GM19463 (cell line): ENCODE measurements at regions not wholly inside any gene's neighbourhood (a gene's known extent, or its start where the extent isn't known, plus 50 kb on each side); places are given as distances from the start of the nearest gene placed in this dataset.

Experiments used
- ATAC-seq: cut with Tn5 transposase; IDR thresholded peaks from one replicate; pipeline ENCODE4 v1.9.1; 2021; ENCODE audit warnings: mild to moderate bottlenecking, moderate library complexity; ENCODE audit not compliant: unreplicated experiment

DNA sequence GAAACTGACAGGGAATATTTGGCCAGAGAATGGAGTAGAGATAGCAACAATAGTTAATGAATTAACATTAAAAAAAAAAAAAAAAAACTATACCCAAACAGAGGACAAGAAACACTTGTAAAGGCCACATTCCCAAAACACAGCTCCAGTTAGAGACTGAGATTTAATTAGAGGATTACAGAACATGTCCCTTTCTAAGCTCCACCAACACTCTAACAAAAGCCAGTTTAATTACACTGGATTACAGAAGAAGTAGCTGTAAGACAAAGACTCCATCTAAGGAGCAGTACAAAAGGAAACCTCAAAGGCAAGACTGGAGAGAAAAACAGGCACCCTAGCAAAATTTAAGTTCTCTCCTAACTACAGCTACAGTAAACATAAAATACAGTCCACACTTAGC, 1247.7 kb upstream of the AGA start:
- ATAC-seq, result no peak

DNA sequence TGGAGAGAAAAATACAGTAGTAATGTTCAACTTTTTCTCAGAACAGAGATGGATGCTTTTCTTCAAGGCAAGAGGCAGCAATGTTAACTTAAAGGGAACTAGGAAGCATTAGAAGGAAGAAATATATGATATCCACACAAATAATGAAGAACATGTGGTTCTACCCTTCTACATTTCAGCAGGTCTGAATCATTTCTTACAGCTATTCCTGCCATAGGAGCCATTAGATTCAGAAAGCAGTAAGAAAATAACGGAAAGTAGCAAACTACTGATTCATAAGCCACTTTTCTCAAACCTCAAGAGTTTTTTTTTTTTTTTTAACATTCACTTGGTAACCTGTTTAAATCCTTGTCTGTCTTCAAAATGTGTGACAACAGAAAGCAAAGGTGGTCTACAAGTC, 1251.6 kb upstream of the AGA start:
- no peak for ATAC-seq

DNA sequence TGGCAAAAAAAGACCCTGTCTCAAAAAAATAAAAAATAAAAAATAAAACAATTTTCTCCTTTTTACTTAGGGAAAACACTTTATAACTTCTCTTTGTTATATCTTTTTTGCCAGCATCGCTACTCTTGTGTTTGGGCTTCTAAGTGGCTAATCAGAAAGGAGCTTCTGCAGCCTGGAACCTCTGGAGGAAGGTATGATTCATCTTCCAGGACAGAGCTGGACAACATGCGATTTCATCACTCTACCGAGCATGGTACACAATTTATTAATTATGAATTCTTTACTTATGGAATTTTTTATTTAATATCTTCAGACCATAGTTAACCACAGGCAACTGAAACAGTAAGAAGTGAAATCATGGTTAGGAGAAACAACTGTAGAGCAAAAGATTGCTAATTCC, 1254.3 kb upstream of the AGA start:
- no peak for ATAC-seq

DNA sequence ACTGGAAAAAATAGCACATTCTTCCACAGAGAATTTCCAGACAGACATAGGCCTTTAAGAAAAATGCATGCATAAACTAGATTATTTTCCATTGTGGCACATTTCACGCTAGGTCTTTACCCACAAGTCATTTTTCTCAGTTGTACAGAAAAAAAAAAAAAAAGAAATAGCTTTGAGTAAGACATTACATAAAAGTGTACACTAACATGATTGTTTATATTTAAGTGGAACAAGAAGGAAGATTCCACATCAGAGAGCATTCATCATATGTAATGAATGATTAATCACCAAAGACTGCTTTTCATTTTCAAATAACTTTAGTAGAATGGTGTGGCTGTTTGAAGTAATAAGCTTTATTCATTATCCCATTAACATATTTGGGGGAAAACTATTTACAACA, 1270.2 kb upstream of the AGA start:
- ATAC-seq, result no peak

DNA sequence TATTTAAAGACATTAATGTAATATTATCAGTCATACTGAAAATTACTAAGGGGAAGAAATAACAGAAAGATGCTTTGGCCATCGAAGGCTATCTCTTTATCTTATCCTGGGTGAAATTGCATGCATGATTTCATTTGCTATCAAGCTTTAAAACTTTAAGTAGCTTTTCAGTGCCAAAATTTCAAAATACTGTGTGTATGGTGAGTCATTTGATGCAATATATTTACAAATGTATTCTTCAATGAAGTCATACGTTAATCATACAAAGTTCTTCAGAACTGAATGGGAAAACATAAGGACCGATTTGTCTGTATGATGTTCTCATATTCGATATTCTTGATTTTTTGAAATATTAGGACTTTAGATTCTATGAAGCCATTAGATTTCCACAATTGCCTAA, 1295.8 kb upstream of the AGA start:
- no peak for ATAC-seq

DNA sequence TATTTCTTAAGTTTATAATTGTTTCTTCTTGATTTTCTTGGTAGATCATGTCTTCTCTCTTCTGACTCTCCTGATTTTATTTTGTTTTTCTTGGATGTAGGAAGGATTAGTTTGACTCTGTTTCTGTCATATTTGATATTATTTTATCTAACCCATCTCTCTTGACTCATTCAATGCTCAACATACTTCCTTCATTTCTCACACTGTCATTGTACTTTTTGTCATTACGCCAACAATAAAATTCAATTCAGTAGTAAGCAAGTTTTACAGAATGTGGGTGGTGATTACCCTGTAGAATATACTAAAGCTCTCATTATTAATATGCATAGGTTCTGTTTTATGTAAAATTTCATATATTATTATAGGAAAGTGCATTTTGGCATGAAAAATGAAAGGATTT, 1303.0 kb upstream of the AGA start:
- ATAC-seq, result no peak

DNA sequence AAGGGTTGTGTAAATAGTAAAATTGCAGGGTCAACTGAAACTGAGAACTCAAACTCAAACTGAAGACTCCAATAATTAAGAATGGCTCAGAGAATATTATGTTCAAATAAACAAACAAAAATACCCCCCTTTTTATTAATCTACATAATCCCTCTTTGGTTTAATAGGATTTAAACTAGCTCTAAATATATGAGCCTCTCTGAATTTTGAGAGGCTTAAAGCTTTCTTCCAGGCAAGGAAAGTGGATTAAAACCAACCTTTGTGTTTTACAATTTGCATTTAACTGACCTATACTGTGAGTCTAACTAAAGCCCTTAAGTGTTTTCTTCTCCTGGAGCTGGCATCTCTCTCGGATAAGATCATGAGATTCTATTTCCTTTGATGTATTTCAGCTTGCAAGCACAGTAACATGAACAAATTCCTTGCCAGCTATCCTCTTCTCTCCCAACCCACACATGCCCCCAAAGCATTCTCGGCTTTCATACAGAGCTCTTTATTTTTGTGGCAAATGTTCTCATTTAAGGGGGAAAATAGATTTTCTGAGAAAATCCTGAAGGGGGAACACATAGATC, 1310.8 kb upstream of the AGA start:
- no peak for ATAC-seq

DNA sequence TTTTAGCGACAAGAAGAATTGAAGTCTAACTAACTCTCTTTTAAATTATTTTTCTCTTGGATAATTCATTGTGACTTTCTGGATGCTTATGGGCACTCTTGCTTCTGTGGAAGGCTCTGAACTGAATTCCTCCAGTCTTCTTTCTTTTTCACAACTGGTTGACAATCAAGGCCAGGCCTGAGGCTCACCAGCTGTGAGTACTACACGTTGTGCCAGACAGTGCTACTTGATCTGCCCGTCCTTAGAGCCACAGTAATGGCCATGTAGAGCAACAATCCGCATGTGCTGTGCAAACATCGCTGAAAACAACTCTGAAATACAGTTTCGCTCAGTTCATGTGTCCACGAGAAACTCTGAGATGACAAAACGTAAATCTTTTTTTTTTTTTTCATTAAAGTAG, 1336.3 kb upstream of the AGA start:
- ATAC-seq, result no peak

DNA sequence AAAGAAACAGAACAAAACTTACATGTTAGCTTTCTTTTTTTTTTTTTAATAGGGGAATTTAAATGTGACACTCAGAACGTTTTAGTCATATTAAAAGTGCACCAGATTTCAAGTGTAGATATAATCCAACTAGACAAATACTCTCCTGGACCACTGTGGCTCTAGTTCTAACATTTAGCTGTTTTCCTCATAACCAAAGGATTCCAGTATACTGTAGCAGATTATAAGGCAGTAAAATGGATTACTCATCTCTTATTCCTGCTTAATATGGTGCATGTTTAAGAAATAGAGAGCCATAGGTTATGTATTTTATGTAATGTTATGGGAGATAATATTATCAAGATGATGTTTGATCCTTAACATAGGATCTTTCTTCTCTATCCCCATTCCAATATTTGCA, 1339.5 kb upstream of the AGA start:
- no peak for ATAC-seq

DNA sequence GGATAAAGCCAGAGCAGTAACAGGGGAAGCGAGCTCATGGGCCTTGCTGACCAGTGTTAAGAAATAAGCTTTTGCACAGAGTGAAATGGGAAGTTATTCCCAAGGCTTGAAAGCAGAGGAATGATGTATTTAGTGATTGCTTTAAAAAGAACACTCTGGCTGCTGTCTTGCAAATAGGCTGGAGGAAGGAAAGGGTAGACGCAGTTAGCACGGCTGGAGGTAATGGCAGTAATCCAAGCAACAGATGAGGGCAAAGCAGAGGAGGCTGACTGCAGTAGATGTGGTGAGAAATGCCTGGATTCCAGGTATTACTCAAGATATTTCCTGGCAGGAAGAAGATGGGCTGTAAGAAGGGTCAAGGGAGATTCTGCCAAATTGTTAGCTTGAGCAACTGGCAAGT, 1342.3 kb upstream of the AGA start:
- ATAC-seq, result no peak

DNA sequence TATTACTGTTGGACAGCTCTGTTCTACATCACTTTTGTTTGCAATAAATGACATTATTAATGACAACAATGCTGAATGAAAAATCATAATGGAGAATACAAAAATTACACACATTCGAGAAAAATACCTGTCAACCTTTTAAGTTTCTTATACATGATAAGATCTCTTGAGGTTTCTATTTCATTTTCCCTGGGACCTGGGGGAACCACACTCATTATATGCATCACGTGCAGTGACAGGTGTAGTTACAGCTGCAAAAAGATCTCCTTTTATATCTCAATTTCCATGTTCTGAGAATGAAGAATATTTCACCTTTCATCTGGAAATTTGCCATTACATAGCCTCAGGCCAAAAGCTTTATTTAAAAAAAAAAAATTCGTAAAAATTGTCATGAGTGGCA, 1347.0 kb upstream of the AGA start:
- no peak for ATAC-seq

DNA sequence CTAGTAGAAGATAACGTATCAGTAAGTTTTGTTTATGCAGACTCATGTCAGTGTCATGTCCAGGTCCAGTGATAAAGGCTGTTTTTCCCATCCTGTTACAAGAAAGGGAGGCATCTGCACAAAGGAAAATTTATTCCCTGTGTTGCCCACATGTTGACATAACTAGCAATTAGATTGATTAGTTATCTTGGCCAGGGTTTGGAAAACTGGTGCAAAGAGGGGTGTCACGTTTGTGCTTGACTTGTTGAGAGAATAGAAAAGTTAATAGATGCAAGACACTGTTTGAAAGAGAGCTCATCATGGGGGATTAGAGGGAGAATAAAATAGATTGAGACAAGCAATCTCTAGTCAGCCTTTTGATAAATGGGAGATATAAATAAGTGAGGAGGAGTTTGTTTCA, 1357.0 kb upstream of the AGA start:
- no peak for ATAC-seq

DNA sequence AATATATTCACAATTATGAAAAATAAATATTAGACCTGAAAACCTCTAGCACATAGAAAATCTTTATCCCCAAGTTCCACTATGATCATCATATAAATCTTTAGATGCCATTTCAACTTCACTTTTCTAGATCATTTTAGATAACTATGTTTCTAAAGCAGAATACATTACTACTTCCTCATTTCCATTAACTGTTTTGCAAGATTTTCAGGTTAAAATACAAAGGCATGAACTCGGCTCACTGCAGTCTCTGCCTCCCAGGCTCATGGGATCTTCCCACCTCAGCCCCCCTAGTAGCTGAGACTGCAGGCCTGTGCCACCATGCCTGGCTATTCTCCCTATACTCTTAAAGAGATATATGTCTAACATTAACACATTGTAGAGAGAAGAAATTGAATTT, 1365.9 kb upstream of the AGA start:
- ATAC-seq, result no peak

DNA sequence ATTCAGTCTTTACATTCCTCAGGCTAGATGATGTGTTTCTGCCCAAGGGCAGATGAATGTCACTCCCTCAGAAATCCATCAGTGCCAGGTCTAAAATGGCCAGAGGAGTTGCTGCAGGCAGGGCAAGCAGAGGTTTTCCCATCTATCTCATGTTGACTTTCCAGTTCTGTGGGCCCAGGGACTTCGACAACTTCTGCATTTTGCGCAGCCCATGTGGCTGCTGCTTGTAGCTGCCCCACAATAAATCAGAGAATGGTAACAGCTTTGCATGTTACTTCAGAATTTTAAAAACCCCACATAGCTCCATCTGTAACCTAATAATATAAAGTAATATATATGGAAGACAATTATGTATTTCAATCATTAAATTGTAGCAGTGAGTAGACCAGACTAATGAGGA, 1367.7 kb upstream of the AGA start:
- no peak for ATAC-seq

DNA sequence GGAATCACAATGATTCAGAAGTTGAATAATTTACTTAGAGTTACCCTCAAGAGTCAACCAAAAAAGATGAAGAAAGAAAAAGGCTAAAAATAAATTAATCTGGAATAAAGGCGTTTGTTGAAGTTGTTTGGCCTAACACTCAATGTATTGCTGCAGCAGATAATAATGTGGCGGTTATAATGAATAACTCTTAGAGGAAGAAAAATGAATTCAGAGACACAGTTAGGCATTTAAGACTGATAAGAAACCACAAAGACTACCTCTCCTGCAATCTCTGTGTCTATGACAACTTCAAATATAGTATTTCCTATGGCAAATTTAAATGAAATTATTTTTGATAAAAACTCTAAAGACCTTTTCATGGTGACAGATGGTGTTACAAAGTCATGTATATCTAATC, 1369.1 kb upstream of the AGA start:
- ATAC-seq, result no peak

DNA sequence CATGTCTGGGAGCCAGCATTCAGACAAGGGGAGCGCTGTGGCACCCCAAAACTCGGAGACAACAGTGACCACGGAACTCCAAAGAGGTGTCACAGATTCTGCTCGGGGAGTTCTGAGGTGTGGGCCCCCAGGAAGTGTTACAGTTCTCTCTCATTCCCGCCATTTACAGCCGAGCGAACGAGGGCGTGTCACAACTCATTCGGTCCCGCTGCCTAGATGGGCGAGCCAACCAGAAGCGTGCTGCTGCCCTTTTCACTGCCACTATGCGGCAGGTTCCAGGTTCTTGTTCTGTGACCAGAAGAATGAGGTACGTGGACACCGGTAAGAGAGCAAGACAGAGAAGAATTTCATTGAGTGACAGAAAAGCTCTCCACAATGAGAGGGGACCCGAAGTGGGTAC, 1370.6 kb upstream of the AGA start:
- ATAC-seq, result no peak

DNA sequence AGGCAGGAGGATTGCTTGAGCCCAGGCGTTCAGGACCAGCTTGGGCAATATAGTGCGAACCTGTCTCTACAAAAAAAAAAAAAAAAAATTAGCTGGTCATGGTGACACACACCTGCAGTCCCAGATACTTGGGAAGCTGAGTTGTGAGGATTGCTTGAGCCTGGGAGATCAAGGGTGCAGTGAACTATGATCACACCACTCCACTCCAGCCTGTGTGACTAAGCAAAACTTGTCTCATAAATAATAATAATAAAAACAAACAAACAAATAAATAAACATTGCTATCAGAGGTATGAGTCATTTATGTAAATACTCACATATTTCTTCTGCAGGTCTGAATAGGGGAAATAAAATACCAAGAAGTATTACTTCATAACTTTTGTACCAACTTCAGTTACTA, 1372.7 kb upstream of the AGA start:
- ATAC-seq, result no peak

DNA sequence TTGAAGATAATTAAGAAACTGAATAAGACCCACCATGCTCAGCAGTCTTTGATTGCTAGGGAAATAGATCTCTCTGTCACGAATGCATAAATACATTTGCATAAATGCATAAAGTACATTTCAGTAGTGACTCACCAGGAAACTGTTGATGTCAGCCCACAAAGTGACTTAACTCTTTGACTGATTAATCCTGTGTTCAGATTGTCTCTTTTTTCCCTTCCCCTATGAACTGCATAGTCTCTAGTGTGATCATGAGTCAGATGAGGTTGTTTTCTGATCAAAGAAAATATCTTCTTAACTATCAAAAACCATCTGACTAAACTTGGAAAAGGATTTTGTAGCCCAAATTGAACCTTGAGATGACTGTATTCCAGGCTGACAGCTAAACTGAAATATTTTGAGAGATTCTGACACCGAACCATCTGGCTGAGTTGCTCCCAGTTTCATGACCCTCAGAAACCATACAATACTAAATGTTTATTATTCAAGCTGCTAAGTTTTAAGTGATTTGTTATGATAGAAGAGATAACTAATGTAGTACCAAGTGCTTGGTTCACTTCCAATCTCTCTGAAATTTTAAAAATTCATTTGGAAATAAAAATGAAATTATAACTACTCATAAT, 1381.5 kb upstream of the AGA start:
- ATAC-seq, result no peak

DNA sequence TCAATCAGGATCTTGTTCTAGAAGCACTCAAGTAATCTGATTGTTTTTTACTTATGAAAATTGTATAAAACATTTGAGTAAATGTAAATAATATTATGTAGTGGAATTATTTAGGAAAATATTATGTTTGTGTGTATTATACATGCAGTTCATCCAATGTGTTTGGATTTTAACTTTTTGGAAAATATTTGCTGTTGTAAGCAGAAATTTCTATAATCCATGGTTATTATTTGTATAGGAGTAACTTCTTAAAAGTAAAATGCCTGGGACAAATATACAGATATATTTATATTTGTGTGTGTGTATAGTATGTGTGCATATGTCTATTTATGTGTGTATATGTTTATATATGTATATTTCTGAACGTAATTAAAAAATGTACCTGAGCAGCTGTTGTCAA, 1394.6 kb upstream of the AGA start:
- ATAC-seq, result no peak

DNA sequence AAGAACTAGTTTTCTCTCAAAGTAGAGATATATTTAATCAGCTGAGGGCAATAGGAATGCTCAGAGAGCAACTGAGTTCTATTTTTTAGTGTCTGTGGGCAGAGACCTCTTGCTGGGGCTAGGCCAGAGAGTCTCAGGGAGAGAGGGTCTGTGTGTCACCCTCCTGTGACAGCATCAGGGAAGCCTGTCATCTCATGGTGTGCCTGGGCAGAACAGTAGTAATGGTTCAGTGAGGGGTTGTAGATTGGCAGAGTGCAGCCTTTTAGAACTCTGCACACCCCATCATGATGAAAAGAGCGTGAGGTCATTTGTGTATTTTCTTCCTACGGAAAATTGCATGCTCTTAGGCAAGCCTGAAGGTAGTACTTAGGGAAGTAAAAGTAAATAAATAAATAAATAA, 1396.5 kb upstream of the AGA start:
- no peak for ATAC-seq

DNA sequence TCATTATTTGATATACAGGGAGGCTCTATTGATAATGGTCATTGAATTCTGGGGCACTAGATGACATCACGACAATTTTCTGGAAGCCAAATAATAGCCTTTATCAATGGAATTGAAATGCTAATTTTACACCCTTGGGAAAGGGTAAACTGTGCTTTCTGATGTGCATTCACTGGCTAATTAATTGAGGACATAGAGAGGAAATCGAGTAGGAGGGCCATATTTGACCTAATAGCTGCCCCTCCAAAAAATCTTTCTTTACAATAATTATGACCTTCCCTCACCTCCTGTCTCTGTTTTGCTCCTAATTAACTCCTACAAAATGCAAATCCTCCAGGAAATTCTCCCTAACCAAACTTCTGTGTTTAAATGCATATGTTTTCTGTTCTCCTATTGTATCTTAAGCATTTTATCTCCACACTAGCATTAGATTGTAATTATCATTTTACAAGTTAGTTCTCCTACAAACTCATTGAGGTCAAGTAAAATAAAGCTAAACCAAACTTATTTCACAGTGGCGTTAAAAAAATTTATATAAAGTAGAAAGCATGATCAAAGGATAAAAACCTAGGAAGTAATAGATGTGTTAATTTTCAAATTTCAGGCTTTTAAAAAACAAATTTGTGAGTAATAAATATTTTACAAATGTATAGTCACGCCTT, 1414.0 kb upstream of the AGA start:
- no peak for ATAC-seq

DNA sequence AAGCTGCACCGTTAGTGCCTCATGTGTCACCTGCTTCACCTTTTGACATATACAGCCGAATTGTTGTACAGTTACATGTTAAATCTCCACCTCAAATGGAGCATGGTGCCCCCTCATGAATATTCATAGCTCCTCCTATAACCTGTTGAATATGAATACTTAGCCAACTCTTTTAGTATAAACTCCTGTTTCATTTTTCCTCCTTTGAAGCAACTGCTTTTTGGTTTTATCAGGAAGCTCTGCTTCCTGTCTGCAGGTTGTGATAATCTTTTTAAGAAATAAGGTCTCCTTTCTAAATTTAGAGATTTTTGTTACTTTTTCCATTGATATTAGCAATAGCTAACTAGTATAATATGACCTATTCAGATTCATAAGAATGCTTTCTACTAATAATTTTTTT, 1429.2 kb upstream of the AGA start:
- no peak for ATAC-seq

DNA sequence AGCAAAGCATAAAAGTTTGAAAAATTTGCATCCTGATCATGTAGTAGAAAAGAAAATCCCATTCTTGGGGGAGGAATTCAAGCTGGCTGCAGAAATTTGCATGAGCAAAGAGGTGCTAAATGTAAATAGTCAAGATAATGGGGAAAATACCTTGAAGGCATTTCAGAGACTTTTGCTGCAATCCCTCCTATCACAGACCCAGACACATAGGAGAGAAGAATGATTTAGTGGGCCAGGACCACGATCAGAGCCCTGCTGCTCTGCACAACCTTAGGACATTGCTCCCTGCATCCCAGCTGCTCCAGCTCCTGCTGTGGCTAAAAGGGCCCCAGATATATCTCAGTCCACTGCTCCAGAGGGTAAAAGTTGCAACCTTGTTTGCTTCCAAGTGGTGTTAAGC, 1439.7 kb upstream of the AGA start:
- no peak for ATAC-seq
